ENCODE measurements at regions not wholly inside any gene's neighbourhood (a gene's known extent, or its start where the extent isn't known, plus 50 kb on each side); places are given as distances from the start of the nearest gene placed in this dataset.

- DNase-seq, result no peak
Observed at GRCh38 chr5:56339732-56340131, 106.6 kb upstream of the ANKRD55 start.

GRCh38 chr5:56337715-56338319, 104.7 kb upstream of the ANKRD55 start:
- no peak for DNase-seq

DNA sequence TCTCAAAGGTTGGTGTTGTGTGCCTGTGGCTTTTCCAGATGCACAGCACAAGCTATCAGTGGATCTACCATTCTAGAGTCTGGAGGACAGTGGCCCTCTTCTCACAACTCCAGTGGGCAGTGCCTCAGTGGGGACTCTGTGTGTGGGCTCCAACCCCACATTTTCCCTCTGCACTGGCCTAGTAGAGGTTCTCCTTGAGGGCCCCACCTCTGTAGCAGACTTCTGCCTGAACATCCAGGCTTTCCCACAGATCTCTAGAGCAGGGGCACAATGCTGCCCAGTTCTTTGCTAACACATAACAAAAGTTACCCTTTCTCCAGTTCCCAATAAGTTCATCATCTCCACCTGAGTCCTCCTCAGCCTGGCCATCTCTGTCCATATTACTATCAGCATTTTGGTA, 102.1 kb upstream of the ANKRD55 start:
- DNase-seq, result no peak

GRCh38 chr5:56330806-56331205, 97.7 kb upstream of the ANKRD55 start:
- DNase-seq, result no peak

DNA sequence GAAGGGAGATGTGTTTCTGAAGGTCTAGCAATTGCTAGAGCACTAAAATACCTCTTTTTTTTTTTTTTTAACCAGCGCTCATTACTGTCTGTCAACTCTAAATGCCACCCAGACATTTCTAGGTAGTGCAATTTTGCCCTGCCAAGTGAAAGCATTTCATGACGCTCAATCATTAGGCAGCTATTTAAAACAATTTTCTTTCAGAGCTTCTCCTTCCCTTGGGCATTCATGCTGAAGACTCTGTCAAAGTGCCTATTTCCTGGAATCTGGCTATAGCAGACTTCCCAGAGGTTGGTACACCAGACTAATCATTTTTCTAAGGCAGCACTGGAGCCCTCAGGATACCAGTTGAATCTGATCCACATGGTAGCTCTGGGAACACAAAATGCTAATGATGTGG, 97.0 kb upstream of the ANKRD55 start:
- DNase-seq, result no peak

DNA sequence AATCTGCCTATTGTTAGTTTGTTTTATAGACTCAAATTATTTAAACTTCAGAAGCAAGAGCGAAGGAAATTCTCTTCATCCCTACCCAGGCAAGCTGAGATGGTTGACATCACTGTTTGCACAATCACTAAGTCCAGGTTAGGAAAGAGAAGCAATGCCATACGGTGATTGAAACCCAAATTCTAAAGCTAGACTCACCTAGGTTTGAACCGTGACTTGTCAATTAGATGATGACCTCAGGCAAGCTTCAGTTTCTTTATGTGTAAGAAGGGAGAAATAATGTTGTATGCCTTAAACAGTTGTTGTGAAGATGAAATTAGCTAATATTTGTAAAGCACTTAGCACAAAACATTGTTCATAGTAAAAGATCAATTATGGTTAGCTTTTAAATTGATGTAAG, 96.5 kb upstream of the ANKRD55 start:
- DNase-seq, result no peak

GRCh38 chr5:56328753-56329560, 95.8 kb upstream of the ANKRD55 start:
- DNase-seq, result no peak

DNA sequence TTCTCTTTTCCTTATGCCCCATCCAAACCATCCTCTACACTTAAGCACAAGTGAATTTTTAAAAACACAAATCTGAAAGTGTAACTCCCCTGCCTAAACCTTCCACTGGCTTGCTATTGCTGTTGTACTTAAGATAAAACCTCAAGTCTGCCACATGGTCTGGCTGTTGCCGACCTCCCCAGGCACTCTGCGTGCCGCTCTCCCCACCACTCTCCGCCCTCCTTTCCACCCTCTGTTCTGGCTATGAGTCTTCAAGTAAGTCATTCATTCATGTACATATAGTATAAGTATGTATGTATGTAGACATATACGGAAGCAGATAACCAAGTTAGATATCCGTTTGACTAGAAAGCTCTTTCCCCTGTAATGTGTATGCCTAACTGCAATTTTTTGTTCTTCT, 94.7 kb upstream of the ANKRD55 start:
- DNase-seq, result no peak

DNA sequence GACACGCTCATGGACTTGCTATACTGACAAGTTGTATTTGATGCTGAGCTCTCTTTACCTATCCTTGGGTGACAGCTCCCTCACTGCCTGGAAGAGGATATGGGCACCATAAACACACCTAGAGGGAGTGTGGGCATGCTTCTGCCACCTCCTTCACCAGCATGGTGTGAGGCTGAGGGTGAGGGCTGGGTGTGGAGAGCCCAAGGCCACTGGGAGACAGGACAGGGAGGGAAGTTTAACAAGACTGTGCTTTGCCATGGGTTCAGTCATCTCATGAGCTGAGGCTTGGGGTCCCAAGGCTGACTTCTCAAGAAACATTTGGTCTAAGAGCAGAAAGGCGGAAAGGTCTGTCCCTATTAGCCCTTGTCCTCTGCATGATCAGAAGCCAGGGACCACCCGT, 93.6 kb upstream of the ANKRD55 start:
- DNase-seq, result no peak

- DNase-seq, result no peak
Observed at GRCh38 chr5:56326116-56326515, 93.0 kb upstream of the ANKRD55 start.

DNA sequence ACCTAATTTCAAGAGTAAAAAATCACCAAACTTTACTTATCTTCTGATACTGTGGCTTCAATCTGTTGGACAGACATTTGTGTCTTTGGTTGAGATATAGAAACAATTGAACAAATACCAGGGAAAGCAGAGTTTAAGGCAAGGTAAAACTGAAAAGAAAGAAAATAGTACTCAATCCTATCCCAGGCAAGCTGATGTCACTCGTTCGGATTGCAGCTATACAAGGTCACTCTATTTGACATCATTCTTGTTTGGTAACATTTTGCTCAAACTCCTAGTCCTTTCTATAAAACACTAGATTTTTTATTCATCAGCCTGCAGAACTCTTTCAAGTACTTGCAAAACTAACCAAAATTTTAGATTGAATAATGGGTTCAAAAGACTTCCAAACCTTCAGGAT, 91.9 kb upstream of the ANKRD55 start:
- no peak for DNase-seq

DNA sequence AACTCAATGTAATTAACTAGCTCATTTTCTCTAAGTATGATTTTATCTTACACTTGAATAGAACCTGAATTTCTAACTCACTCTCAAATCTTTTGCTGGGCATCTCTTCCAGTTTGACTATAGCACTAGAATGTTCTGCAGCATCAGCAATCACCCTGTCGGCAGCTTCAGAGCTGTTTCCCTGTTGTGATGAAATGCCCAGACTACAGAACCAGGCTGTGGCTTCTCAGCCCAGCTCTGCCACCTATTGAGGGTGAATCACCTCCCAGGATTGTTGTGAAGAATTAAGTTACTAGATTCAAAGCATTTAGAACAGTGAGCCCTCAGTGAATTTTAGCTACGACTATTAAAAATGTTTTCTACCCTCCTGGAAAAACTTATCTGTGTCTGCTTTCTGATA, 90.4 kb upstream of the ANKRD55 start:
- DNase-seq, result no peak

DNA sequence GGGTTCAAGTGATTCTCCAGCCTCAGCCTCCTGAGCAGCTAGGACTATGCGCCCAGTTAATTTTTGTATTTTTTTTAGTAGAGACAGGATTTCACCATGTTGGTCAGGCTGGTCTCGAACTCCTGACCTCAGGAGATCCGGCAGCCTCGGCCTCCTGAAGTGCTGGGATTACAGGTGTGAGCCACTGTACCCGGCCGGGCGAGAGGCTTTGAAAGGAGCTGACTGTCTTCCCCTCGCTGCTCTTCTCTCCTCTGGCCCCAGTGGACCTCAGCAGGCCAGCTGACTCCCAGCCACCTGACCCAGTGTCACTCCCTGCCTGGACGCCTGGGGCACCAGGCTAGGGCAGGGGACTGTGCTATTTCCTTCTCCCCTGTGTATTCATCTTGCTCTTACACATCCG, 89.5 kb upstream of the ANKRD55 start:
- no peak for DNase-seq

- DNase-seq, result no peak
Observed at GRCh38 chr5:56321236-56321881, 88.2 kb upstream of the ANKRD55 start.

DNA sequence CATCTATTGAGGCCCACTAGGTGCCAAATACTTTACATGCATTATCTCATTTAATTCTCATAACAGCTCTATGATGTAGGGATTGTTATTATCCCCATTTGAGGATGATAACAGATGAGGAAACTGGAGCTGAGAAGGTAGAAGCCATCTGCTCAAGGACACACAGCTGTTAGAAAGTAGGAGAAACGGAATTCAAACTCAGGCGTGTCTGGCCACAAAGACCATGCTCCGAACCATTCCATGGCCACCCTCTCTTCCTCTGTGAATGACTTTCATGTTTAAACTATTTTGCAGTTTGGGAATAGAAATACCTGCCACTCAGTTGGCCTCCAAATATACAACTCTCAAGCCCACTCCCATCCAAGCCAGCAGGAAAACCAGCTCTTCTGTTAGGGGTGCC, 87.6 kb upstream of the ANKRD55 start:
- no peak for DNase-seq

DNA sequence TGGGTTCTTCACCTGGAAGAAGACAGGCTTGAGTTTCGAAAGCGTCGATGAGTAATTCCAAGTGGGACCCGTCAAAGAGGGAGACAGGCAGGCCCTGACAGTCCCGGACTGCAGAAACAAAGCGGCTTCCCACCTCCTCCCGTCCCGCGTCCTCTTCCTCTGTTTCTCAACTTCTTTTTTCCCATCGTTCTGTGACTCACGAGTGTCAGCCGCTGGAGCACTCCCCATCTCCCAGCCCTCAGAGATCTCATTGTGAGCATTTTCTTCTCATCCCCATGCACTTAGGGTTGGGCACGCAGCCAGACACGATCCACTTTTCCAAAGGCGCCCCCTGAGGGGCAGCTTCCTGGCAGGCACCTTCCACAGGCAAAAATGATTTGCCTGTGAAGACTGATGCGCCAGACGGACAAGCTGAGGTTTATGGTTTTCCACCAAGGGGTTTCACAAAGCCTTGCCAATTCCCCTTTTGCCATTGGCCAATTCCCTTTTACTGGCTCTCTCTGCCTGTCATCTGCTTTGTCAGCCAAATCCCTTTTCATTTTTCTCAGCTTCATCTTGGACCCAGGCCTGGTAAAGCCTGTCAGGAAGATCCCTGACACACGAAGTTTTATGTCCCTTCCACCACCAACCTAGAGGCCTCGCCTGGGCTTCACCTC, 86.5 kb upstream of the ANKRD55 start:
- peak; percentile 27 for DNase-seq

GRCh38 chr5:56317923-56318561, 84.9 kb upstream of the ANKRD55 start:
- no peak for DNase-seq

- DNase-seq, result no peak
Observed at GRCh38 chr5:56316299-56316994, 83.3 kb upstream of the ANKRD55 start.

DNA sequence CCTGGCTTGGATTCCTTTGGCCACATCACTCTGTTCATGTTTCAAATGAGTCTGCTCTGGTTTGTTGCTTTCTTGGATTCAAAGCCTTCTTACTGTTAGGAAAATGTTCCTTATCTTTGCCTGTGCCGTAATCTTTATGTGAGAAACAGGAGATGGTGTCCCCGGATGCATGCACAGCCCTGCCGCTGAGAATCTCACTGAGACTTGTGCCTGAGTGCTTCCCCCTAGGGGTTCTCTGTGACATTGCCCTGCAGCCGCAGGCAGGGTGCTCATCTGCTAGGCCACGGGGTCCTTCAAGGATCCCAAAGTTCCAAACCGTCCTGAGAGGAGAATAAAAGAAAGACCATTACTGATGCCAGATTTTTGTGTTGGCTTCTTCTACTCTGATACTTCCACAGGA, 81.4 kb upstream of the ANKRD55 start:
- DNase-seq, result no peak

- DNase-seq, result no peak
Observed at GRCh38 chr5:56313596-56313995, 80.5 kb upstream of the ANKRD55 start.

GRCh38 chr5:56313004-56313531, 79.9 kb upstream of the ANKRD55 start:
- DNase-seq, result no peak

DNA sequence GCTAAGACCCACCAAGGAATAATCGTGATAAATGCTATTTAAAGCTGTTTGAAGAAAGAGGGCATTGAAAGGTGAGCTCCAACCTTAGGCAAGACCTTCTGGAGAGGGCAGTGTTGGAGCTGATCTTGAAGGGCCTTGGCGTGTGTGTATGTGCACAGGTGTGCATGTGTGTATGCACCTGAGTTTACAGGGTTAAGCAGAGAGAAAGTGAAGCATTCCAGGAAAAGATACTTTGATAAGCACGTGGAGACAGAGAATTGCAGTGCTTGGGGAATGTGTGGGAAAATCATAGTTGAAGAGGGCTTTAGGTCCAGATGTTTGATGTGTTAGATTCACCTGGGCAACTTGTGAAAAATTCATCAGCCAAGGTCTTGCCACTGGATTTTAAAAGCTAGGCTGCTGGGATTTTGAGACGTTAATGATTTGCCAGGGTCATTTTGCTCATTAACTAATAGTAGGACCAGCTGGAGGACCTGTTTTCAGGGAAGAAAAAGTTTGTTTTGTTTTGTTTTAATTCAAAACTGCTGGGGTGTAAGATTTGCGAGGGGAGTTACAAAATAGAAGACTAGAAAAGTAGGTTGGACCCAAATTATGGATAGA, 78.3 kb upstream of the ANKRD55 start:
- no peak for DNase-seq
